ENCODE measurements at regions not wholly inside any gene's neighbourhood (a gene's known extent, or its start where the extent isn't known, plus 50 kb on each side); places are given as distances from the start of the nearest gene placed in this dataset.

- BruUV-seq (replicated peaks): no TSS peak
- ChIA-PET CTCF (no interaction called here), POLR2A (no interaction called here)
- ATAC-seq: no peak
- no peak overlapping the region for H3K4me3 ChIP-seq (ENCODE audit: low read depth in 2 of 2, low read length in 2 of 2)
- H3K27ac ChIP-seq (ENCODE audit: low read length): no peak overlapping the region
- in situ Hi-C loops (cut with HindIII; ENCODE audit: low pct_unique_long_range_greater_than_20kb, low sequenced_read_pairs): no loop called here
- no peaks in the 10 kb centered on the region for H3K36me3 ChIP-seq (ENCODE audit: control insufficient read depth, insufficient read depth, low read length)
- intact Hi-C loops (cut with micrococcal nuclease; ENCODE audit: unreplicated experiment): no loop called here
- no peaks in the 10 kb centered on the region for H3K9me3 ChIP-seq (ENCODE audit: control insufficient read depth, insufficient read depth, low read depth, low read length)
- H3K4me1 ChIP-seq (ENCODE audit: control insufficient read depth, insufficient read depth, low read length): no peaks in the 10 kb centered on the region
- no peaks in the 10 kb centered on the region for H3K27me3 ChIP-seq (ENCODE audit: control insufficient read depth, insufficient read depth, low read length)
- no peak for DNase-seq (ENCODE audit: low read depth, low spot score)
- TF ChIP-seq CTCF (IDR thresholded peaks at IDR 0.05) (no peak), TCF7L2 (IDR thresholded peaks at IDR 0.05; ENCODE audit: low read depth, low read length) (no peak), REST (IDR thresholded peaks at IDR 0.05; ENCODE audit: insufficient read depth in 1 of 2, low read depth in 2 of 2, low read length in 1 of 2) (no peak), SIN3A (IDR thresholded peaks at IDR 0.05; ENCODE audit: borderline replicate concordance, insufficient read depth, low read depth, low read length) (no peak), POLR2AphosphoS5 (IDR thresholded peaks at IDR 0.05; ENCODE audit: low read depth, low read length) (no peak)
Observed at GRCh38 chr1:227391211-227391610, 72.9 kb upstream of the CDC42BPA start.

- CTCF ChIA-PET: no interaction called here
- intact Hi-C loops (cut with micrococcal nuclease; ENCODE audit: unreplicated experiment) (no loop called here), in situ Hi-C loops (cut with HindIII; ENCODE audit: low pct_unique_long_range_greater_than_20kb, low sequenced_read_pairs) (no loop called here)
- Histone ChIP-seq H3K4me3 (ENCODE audit: low read depth in 2 of 2, low read length in 2 of 2) (no peak overlapping the region), H3K36me3 (ENCODE audit: control insufficient read depth, insufficient read depth, low read length) (no peaks in the 10 kb centered on the region), H3K4me1 (ENCODE audit: control insufficient read depth, insufficient read depth, low read length) (no peaks in the 10 kb centered on the region), H3K27me3 (ENCODE audit: control insufficient read depth, insufficient read depth, low read length) (no peaks in the 10 kb centered on the region), H3K27ac (ENCODE audit: low read length) (no peak overlapping the region), H3K9me3 (ENCODE audit: control insufficient read depth, insufficient read depth, low read depth, low read length) (no peaks in the 10 kb centered on the region)
- POLR2A ChIA-PET: no interaction called here
- DNase-seq (ENCODE audit: low read depth, low spot score): no peak
- BruUV-seq (replicated peaks): no TSS peak
- no peak for TF ChIP-seq REST (IDR thresholded peaks at IDR 0.05; ENCODE audit: insufficient read depth in 1 of 2, low read depth in 2 of 2, low read length in 1 of 2)
- no peak for TF ChIP-seq CTCF (IDR thresholded peaks at IDR 0.05)
- no peak for TF ChIP-seq POLR2AphosphoS5 (IDR thresholded peaks at IDR 0.05; ENCODE audit: low read depth, low read length)
- TF ChIP-seq TCF7L2 (IDR thresholded peaks at IDR 0.05; ENCODE audit: low read depth, low read length): no peak
- no peak for TF ChIP-seq SIN3A (IDR thresholded peaks at IDR 0.05; ENCODE audit: borderline replicate concordance, insufficient read depth, low read depth, low read length)
- no peak for ATAC-seq
Observed at GRCh38 chr1:227390525-227390924, 72.2 kb upstream of the CDC42BPA start.
